ENCODE measurements at regions not wholly inside any gene's neighbourhood (a gene's known extent, or its start where the extent isn't known, plus 50 kb on each side); places are given as distances from the start of the nearest gene placed in this dataset.
"Not testable (repeated sequence)": the region's sequence is repeated elsewhere in the genome, so short reads cannot be mapped to it uniquely, and the experiment has no call there.

DNA sequence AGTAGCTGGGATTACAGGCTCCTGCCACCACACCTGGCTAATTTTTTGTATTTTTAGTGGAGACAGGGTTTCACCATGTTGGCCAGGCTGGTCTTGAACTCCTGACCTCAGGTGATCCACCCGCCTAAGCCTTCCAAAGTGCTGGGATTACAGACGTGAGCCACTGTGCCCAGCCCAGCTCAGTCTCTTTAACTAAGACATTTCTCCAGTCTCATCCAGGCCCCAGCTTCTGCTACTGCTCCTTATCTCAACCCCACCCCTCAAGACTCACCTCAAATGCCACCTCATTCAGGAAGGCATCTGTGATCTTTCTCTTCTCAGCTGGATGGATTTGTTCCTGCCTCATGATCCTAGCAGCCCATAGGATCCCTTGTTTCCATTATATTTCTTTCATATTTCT is 85.9 kb upstream of the GRAMD1B start:
- not testable (repeated sequence) for TF ChIP-seq EZH2 (IDR thresholded peaks at IDR 0.05); POLR2AphosphoS5 (IDR thresholded peaks at IDR 0.05; ENCODE audit: borderline replicate concordance, low read depth, low read length); FOXP2 (optimal IDR thresholded peaks at IDR 0.05; ENCODE audit: control extremely low read depth, extremely low read length, insufficient read depth)

All from SK-N-MC (cell line).